Activated CD4-positive, alpha-beta T cell treated with anti-CD3 and anti-CD28 coated beads, Interleukin-2, amount 10 ng/mL, durations not matched to agents 24 days and 14 days (primary cell): ENCODE measurements at regions not wholly inside any gene's neighbourhood (a gene's known extent, or its start where the extent isn't known, plus 50 kb on each side); places are given as distances from the start of the nearest gene placed in this dataset.

Experiments
- DNase-seq: peaks from one replicate; pipeline ENCODE4 v3.0.0; 2022
- H3K27ac Mint-ChIP-seq: one replicate; pipeline ENCODE4 v1.8.0; 2022; ENCODE audit warnings: mild to moderate bottlenecking, mixed read lengths
- H3K27me3 Mint-ChIP-seq: one replicate; pipeline ENCODE4 v1.8.0; 2022; ENCODE audit warnings: mixed read lengths
- H3K36me3 Mint-ChIP-seq: one replicate; pipeline ENCODE4 v1.8.0; 2022; ENCODE audit warnings: low read depth, mild to moderate bottlenecking, mixed read lengths
- H3K4me1 Mint-ChIP-seq: one replicate; pipeline ENCODE4 v1.8.0; 2021; ENCODE audit warnings: mixed read lengths
- H3K4me3 Mint-ChIP-seq: one replicate; pipeline ENCODE4 v1.8.0; 2022; ENCODE audit warnings: mild to moderate bottlenecking, moderate library complexity, mixed read lengths
- H3K9me3 Mint-ChIP-seq: one replicate; pipeline ENCODE4 v1.8.0; 2021; ENCODE audit warnings: mixed read lengths
- intact Hi-C: fragments of 100-400 bp; cut with micrococcal nuclease; formaldehyde crosslinking; loops from one replicate; pipeline ENCODE4 v1.15.1; 2023

DNA sequence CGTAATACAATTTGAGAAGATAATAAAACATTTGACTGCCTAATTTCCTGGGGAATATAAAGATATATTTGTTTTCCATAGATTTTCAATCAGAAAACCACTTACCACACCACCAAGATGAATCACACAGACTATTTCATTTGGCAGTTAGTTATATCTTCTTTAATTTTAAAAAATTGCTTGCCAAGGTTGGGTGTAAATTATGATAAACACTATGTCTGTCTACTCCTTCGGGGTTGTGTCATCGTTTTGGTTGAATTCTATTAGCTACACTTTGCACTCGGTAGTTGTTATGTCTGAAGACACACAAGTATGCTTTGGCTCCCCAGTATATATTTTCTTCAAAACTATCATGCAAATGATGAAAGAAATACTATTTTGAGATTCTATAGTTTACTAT lies 594.8 kb upstream of the SEMA3D start:
- H3K4me1 Mint-ChIP-seq, result no peaks in the 10 kb centered on the region
- H3K27me3 Mint-ChIP-seq, result no peaks in the 10 kb centered on the region
- no peak overlapping the region for H3K4me3 Mint-ChIP-seq
- no peak for DNase-seq
- H3K36me3 Mint-ChIP-seq, result no peaks in the 10 kb centered on the region
- H3K9me3 Mint-ChIP-seq, result peaks cover 4% of the 10 kb centered on the region
- no peak overlapping the region for H3K27ac Mint-ChIP-seq
- intact Hi-C loops, result no loop called here

- no peaks in the 10 kb centered on the region for H3K9me3 Mint-ChIP-seq
- no peaks in the 10 kb centered on the region for H3K36me3 Mint-ChIP-seq
- intact Hi-C loops, result no loop called here
- H3K27me3 Mint-ChIP-seq, result no peaks in the 10 kb centered on the region
- H3K4me1 Mint-ChIP-seq, result no peaks in the 10 kb centered on the region
- no peak overlapping the region for H3K4me3 Mint-ChIP-seq
- DNase-seq, result no peak
- H3K27ac Mint-ChIP-seq, result no peak overlapping the region
Measured at GRCh38 chr7:85776691-85777345, 590.0 kb upstream of the SEMA3D start.

DNA sequence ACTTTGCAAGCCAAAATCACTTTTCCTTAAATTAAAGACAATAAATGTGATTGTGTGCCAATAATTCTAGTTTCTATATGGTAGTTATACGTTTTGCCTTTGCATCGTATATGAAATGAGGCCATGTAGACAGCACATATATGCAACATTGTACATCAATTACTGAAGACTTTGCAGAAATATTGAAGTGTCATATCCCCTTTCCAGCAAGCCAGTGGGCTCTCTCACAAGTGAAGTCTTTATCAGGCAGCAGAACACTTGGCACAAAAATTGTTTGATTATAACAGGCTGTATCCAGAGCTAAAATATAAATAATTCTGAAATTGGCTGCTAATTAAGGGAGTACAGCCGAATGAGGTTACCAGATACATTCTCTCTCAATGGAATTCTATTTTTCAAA lies 588.6 kb upstream of the SEMA3D start:
- H3K27me3 Mint-ChIP-seq, result no peaks in the 10 kb centered on the region
- no peak overlapping the region for H3K27ac Mint-ChIP-seq
- H3K36me3 Mint-ChIP-seq, result no peaks in the 10 kb centered on the region
- H3K9me3 Mint-ChIP-seq, result no peaks in the 10 kb centered on the region
- DNase-seq, result no peak
- H3K4me1 Mint-ChIP-seq, result no peaks in the 10 kb centered on the region
- intact Hi-C loops, result no loop called here
- no peak overlapping the region for H3K4me3 Mint-ChIP-seq

DNA sequence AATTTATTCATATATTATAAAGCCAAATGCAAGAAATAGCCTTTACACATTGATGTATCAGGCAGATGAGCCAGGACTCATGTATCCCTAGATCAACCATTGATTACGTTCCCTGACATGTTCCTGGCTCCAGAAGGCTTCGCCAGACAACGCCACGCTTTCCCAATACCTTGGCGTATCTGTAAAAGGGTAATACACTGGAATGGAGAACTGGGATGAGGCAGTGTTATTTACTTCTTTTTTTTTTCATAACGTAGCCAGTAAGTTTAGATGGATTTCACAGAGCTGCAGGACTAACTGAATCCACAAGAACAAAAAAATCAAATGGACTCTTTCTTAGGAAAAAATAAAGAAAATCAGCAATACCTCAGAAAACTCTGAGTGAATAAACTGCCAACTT lies 588.1 kb upstream of the SEMA3D start:
- intact Hi-C loops, result no loop called here
- Mint-ChIP-seq H3K36me3 (no peaks in the 10 kb centered on the region), H3K4me1 (no peaks in the 10 kb centered on the region), H3K4me3 (no peak overlapping the region), H3K27me3 (no peaks in the 10 kb centered on the region), H3K27ac (no peak overlapping the region), H3K9me3 (no peaks in the 10 kb centered on the region)
- no peak for DNase-seq

DNA sequence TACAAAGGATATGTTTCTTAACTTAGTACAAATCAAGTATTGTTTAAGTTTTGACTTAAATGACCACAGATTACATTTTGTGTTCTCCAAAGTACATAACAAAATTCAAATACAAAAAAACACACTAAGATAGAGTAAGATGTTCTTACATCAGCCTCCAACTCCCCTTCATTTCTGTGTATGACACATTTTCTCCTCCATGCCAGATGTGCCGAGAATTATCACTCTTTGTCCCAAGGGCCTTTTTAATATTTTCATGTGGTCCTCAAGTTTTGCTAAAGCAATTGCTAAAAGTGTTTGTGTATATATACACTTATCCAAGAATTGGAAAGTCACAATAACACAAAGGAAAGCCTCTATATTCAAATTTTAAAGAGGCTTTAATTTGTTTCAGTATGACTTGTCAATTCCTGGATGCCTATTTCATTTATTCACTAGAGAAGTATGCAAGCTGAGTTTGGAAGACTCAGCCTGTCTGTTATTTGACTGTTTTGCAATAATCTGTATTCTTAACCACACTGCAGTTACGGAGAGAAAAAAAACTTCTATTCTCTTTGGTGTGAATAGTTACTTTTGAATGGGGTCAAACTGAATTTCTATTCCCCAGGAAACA lies 586.4 kb upstream of the SEMA3D start:
- Mint-ChIP-seq H3K36me3 (no peaks in the 10 kb centered on the region), H3K27ac (no peak overlapping the region), H3K27me3 (no peaks in the 10 kb centered on the region), H3K4me1 (no peaks in the 10 kb centered on the region), H3K9me3 (no peaks in the 10 kb centered on the region), H3K4me3 (no peak overlapping the region)
- intact Hi-C loops, result no loop called here
- no peak for DNase-seq

- DNase-seq, result no peak
- intact Hi-C loops, result no loop called here
- H3K36me3 Mint-ChIP-seq, result no peaks in the 10 kb centered on the region
Measured at GRCh38 chr7:85771516-85771915, 584.7 kb upstream of the SEMA3D start.

DNA sequence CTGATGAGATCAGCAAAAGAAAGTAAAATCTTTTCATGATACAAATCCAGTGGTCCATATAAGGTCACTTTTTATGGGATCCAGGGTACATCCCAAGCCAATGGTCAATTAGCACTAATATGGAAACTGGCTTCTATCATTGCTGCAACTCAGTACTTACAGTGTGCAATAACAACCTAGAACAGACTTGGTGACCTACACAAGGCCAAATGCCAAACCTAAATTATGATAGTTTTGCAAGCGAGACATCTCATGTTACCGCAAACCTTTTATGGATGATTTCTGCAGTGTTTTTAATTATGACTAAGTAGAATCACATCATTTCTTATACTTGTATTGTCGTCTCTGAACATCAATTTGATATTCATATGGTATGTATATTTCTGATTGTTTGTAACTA lies 583.5 kb upstream of the SEMA3D start:
- no peak for DNase-seq
- Mint-ChIP-seq H3K27me3 (no peaks in the 10 kb centered on the region), H3K4me1 (no peaks in the 10 kb centered on the region), H3K9me3 (no peaks in the 10 kb centered on the region), H3K27ac (no peak overlapping the region), H3K4me3 (no peak overlapping the region), H3K36me3 (no peaks in the 10 kb centered on the region)
- intact Hi-C loops, result no loop called here

More at GRCh38 chr7:85771516-85771915, 584.7 kb upstream of the SEMA3D start:
- H3K27ac Mint-ChIP-seq, result no peak overlapping the region
- H3K4me1 Mint-ChIP-seq, result no peaks in the 10 kb centered on the region
- no peaks in the 10 kb centered on the region for H3K27me3 Mint-ChIP-seq
- H3K4me3 Mint-ChIP-seq, result no peak overlapping the region
- H3K9me3 Mint-ChIP-seq, result no peaks in the 10 kb centered on the region

DNA sequence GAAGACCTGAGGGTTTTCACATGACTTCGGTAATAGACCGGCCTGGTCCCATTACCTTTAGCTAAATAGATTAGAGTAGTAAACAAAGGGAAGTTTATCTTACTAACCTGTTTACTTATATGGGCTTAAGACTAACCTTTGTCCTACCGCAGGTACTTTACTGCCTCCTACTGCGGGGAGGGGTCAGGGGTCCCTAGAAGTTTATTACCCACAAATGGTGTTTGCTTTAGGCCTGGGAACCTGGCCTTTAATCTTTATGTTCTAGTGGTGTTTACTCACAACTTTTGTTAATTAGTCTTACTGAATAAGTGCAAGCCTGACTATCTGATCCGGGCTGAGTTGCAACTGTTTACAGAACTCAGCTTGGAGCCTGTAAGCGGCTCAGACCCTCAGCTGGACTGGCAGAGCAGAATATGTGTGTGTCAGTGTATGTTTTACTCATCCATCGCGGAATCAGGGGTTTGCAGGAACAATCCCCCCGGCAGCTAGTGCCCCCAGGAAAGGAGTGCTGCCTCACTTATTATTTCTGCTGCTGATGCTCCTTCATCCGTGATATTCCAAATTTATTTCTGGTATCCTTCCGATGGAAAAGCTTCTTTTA lies 578.9 kb upstream of the SEMA3D start:
- H3K4me1 Mint-ChIP-seq, result no peaks in the 10 kb centered on the region
- no peak overlapping the region for H3K4me3 Mint-ChIP-seq
- no peaks in the 10 kb centered on the region for H3K9me3 Mint-ChIP-seq
- no peak for DNase-seq
- intact Hi-C loops, result no loop called here
- H3K27me3 Mint-ChIP-seq, result no peaks in the 10 kb centered on the region
- H3K27ac Mint-ChIP-seq, result no peak overlapping the region
- H3K36me3 Mint-ChIP-seq, result no peaks in the 10 kb centered on the region

DNA sequence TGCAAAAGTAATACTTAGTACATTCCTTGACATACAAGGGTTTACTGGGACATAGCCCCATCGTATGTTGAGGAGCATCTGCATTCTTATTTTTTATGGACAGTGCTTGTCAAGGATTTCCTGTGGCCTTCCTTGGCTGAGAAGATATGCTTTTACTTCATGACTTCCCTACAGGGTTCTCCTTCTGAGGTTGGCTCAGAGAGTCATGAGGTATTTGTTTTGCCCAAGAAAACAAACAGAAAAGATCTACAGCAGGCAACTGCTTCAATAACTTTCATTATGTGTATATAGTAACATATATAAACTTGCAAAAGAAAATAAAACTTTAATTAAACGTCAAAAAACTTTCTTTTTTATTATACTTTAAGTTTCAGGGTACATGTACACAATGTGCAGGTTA lies 577.2 kb upstream of the SEMA3D start:
- Mint-ChIP-seq H3K9me3 (no peaks in the 10 kb centered on the region), H3K27me3 (no peaks in the 10 kb centered on the region), H3K27ac (no peak overlapping the region), H3K4me1 (no peaks in the 10 kb centered on the region), H3K4me3 (no peak overlapping the region), H3K36me3 (no peaks in the 10 kb centered on the region)
- no peak for DNase-seq
- intact Hi-C loops, result no loop called here

DNA sequence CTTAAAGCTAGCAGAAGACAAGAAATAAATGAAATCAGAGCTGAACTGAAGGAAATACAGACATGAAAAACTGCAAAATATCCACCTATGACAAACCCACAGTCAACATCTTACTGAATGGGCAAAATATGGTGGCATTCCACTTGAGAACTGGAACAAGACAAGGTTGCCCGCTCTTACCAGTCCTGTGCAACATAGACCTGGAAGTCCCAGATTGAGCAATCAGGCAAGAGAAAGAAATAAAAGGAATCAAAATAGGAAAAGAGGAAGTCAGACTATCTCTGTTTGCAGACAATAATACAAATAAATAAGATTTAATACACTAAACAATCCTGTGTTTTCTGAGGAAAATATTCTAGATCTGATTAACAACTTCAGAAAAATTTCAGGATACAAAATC lies 570.5 kb upstream of the SEMA3D start:
- H3K4me3 Mint-ChIP-seq, result no peak overlapping the region

DNA sequence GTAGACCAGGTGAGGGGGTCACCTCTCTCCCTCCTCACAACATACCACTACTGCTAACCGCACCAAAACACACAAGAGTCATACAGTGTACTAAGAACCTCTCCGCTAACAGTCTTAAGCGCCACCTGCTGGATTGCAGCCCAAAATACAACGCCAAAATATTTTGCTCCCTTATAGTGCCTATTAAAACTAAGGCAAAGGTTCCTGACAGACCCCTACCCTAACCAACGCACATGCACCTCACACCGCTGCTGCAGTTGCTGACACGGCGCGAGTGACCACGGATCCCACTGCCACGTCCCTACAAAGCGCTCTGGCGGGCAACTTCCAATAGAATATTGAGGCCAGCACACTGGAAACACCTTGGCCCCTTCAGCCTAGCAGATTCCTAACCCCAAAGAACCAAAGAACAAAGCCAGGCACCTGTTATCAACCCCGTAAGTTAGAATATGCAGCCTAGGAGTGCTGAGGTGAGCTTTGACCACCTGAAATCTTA lies 563.6 kb upstream of the SEMA3D start:
- Mint-ChIP-seq H3K27me3 (no peaks in the 10 kb centered on the region), H3K36me3 (no peaks in the 10 kb centered on the region), H3K27ac (no peak overlapping the region), H3K4me3 (no peak overlapping the region), H3K4me1 (no peaks in the 10 kb centered on the region), H3K9me3 (no peaks in the 10 kb centered on the region)
- DNase-seq, result peak; percentile 72
- intact Hi-C loops, result no loop called here

More for the DNA sequence above, 570.5 kb upstream of the SEMA3D start:
- no peak for DNase-seq
- no peaks in the 10 kb centered on the region for H3K27me3 Mint-ChIP-seq
- intact Hi-C loops, result no loop called here
- no peaks in the 10 kb centered on the region for H3K4me1 Mint-ChIP-seq
- no peak overlapping the region for H3K27ac Mint-ChIP-seq
- no peaks in the 10 kb centered on the region for H3K9me3 Mint-ChIP-seq
- no peaks in the 10 kb centered on the region for H3K36me3 Mint-ChIP-seq

- Mint-ChIP-seq H3K27me3 (no peaks in the 10 kb centered on the region), H3K4me3 (no peak overlapping the region), H3K4me1 (no peaks in the 10 kb centered on the region), H3K36me3 (no peaks in the 10 kb centered on the region), H3K9me3 (no peaks in the 10 kb centered on the region), H3K27ac (no peak overlapping the region)
- DNase-seq, result no peak
- intact Hi-C loops, result no loop called here
Measured at GRCh38 chr7:85749696-85750453, 563.0 kb upstream of the SEMA3D start.

GRCh38 chr7:85748861-85749260 lies 562.0 kb upstream of the SEMA3D start:
- DNase-seq, result no peak
- Mint-ChIP-seq H3K36me3 (no peaks in the 10 kb centered on the region), H3K4me3 (no peak overlapping the region), H3K4me1 (no peaks in the 10 kb centered on the region), H3K9me3 (no peaks in the 10 kb centered on the region), H3K27me3 (no peaks in the 10 kb centered on the region), H3K27ac (no peak overlapping the region)
- intact Hi-C loops, result no loop called here

DNA sequence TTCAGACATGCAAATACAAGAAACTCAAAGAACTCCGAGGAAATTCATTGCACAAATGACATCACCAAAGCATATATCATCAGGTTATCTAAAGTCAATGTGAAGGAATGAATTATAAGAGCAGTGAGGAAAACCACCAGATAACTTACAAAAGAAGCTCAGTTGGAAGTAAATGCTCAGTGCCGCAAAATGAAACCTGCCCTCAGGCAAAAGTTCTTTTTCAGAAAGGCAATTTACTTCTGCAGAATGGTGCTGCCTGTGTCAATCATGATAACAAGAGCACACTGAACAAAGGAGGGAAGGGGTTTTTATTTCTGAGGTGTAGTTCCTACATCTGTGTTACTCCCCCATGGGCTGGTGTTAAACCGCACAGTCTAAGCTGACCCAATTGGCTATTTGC lies 550.6 kb upstream of the SEMA3D start:
- Mint-ChIP-seq H3K27me3 (no peaks in the 10 kb centered on the region), H3K9me3 (no peaks in the 10 kb centered on the region), H3K4me1 (no peaks in the 10 kb centered on the region), H3K4me3 (no peak overlapping the region), H3K27ac (no peak overlapping the region), H3K36me3 (no peaks in the 10 kb centered on the region)
- intact Hi-C loops, result no loop called here
- no peak for DNase-seq
